ENCODE measurements at regions not wholly inside any gene's neighbourhood (a gene's known extent, or its start where the extent isn't known, plus 50 kb on each side); places are given as distances from the start of the nearest gene placed in this dataset.

DNA sequence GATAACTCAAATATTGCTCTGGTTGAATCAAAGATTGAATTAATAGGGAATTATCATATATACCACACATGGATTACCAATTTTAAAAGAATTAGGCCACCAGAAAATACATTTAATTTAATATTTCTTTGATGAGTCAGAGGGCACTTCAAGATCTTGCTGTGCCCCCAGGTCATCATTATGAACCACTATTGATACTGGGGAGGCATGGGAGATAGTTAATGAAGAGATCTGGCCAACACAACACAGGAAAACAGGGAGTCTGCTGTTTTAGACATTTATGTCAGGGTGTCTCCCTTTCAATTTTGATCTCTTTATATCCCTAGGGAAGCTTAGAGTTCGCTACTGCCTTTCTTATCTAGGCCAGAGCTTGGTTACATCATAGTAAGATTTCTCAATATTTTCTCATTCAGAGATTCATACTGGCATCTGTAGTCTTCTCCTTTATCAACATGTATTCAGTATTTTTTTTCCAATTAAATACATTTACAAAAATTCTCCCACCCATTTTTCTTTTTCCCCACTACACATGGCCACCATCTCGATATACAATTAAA, 158.3 kb upstream of the ZFHX3 start:
- Histone ChIP-seq H3K9me3 (ENCODE audit: low read length) (no peaks in the 10 kb centered on the region), H3K9ac (ENCODE audit: low read length) (no peak overlapping the region), H3K27me3 (ENCODE audit: control insufficient read depth in 1 of 2, insufficient read depth in 2 of 2, low read length in 2 of 2) (no peaks in the 10 kb centered on the region), H3K4me3 (ENCODE audit: low read depth in 1 of 2, low read length in 2 of 2) (no peak overlapping the region), H3K27ac (ENCODE audit: low read depth, low read length) (no peak overlapping the region), H3K4me1 (ENCODE audit: insufficient read depth, low read length) (peaks cover 5% of the 10 kb centered on the region), H3K36me3 (ENCODE audit: insufficient read depth, low read length) (no peaks in the 10 kb centered on the region)

DNA sequence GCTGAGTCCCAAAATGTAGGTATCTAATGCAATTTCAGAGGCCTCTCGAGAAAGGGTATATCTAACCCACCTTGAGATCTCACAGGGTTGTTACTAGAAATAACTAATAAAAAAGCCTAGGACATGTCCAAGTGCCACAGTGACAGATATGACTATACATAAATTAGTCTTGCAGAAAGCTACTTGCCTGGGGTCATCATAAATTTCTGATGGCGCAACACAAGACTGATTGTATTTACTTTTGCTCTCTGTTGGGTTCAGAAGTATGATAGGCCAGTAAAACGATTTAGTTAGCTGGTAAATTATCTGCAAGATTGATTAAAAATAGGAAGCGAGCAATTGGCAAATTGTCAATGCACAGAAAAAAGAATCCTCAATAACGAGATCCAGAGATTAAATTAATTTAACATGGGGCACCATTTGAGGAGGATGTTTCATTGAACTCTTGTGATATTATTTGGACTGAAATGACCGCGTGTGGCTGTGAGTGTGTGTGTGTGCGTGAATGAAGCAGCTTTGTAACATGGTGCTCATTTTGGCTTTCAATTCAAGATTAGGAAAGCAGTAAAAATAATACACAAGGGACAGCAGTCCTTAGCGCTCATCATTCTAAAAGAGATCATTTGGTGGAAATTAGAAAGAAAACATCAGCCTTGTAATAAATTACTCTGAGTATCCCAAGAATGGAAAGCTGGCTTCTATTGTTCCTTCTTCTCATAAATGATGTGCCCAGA, 157.4 kb upstream of the ZFHX3 start:
- Histone ChIP-seq H3K4me3 (ENCODE audit: low read depth in 1 of 2, low read length in 2 of 2) (no peak overlapping the region), H3K36me3 (ENCODE audit: insufficient read depth, low read length) (no peaks in the 10 kb centered on the region), H3K9me3 (ENCODE audit: low read length) (no peaks in the 10 kb centered on the region), H3K9ac (ENCODE audit: low read length) (no peak overlapping the region), H3K27ac (ENCODE audit: low read depth, low read length) (no peak overlapping the region), H3K27me3 (ENCODE audit: control insufficient read depth in 1 of 2, insufficient read depth in 2 of 2, low read length in 2 of 2) (no peaks in the 10 kb centered on the region), H3K4me1 (ENCODE audit: insufficient read depth, low read length) (peaks cover 5% of the 10 kb centered on the region)

DNA sequence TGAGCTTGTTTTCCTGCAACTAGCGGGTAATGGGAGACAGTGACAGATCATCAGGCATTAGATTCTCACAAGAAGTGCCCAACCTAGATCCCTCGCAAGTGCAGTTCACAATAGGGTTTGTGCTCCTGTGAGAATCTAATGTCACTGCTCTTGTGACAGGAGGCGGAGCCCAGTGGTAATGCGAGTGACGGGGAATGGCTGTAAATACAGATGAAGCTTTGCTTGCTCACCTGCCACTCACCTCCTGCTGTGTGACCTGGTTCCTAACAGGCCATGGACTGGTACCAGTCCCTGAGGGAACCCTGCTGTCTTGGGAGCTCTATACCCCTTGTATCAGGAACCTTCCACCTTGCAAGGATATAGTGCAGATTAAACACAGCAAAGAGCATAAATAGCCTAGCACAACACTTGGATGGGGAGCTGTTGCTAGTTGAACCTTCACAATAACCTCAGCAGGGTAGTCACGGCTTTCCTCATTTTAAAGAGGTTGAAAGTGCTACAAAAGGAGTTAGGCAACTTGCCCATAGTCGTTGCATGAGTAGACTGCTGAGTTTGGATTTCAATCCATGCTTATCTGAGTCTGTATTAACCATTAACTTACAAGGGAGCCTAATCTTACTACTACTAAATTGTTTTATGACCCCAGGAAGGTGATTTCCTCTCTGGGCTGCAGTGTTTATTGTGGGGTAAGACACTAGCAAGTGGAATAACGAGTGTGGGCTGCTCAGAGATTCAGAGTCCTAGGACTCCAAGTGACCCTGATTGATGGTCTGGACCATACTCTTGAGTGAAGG, 156.6 kb upstream of the ZFHX3 start:
- Histone ChIP-seq H3K27ac (ENCODE audit: low read depth, low read length) (no peak overlapping the region), H3K27me3 (ENCODE audit: control insufficient read depth in 1 of 2, insufficient read depth in 2 of 2, low read length in 2 of 2) (no peaks in the 10 kb centered on the region), H3K4me1 (ENCODE audit: insufficient read depth, low read length) (peaks cover 5% of the 10 kb centered on the region), H3K9ac (ENCODE audit: low read length) (no peak overlapping the region), H3K36me3 (ENCODE audit: insufficient read depth, low read length) (no peaks in the 10 kb centered on the region), H3K9me3 (ENCODE audit: low read length) (no peaks in the 10 kb centered on the region), H3K4me3 (ENCODE audit: low read depth in 1 of 2, low read length in 2 of 2) (no peak overlapping the region)

- H3K9ac ChIP-seq (ENCODE audit: low read length): no peak overlapping the region
- H3K27me3 ChIP-seq (ENCODE audit: control insufficient read depth in 1 of 2, insufficient read depth in 2 of 2, low read length in 2 of 2): no peaks in the 10 kb centered on the region
- H3K27ac ChIP-seq (ENCODE audit: low read depth, low read length): no peak overlapping the region
- H3K36me3 ChIP-seq (ENCODE audit: insufficient read depth, low read length): no peaks in the 10 kb centered on the region
- H3K4me3 ChIP-seq (ENCODE audit: low read depth in 1 of 2, low read length in 2 of 2): no peak overlapping the region
- H3K9me3 ChIP-seq (ENCODE audit: low read length): no peaks in the 10 kb centered on the region
- H3K4me1 ChIP-seq (ENCODE audit: insufficient read depth, low read length): peaks cover 5% of the 10 kb centered on the region
Observed at GRCh38 chr16:73202161-73202729, 154.3 kb upstream of the ZFHX3 start.

- Histone ChIP-seq H3K9ac (ENCODE audit: low read length) (no peak overlapping the region), H3K4me3 (ENCODE audit: low read depth in 1 of 2, low read length in 2 of 2) (no peak overlapping the region), H3K9me3 (ENCODE audit: low read length) (no peaks in the 10 kb centered on the region), H3K27me3 (ENCODE audit: control insufficient read depth in 1 of 2, insufficient read depth in 2 of 2, low read length in 2 of 2) (no peaks in the 10 kb centered on the region), H3K4me1 (ENCODE audit: insufficient read depth, low read length) (peaks cover 5% of the 10 kb centered on the region), H3K27ac (ENCODE audit: low read depth, low read length) (no peak overlapping the region), H3K36me3 (ENCODE audit: insufficient read depth, low read length) (no peaks in the 10 kb centered on the region)
Observed at GRCh38 chr16:73199214-73199613, 151.3 kb upstream of the ZFHX3 start.

GRCh38 chr16:73198481-73198880, 150.6 kb upstream of the ZFHX3 start:
- no peaks in the 10 kb centered on the region for H3K9me3 ChIP-seq (ENCODE audit: low read length)
- H3K4me1 ChIP-seq (ENCODE audit: insufficient read depth, low read length): peaks cover 5% of the 10 kb centered on the region
- H3K9ac ChIP-seq (ENCODE audit: low read length): no peak overlapping the region
- H3K27ac ChIP-seq (ENCODE audit: low read depth, low read length): no peak overlapping the region
- H3K27me3 ChIP-seq (ENCODE audit: control insufficient read depth in 1 of 2, insufficient read depth in 2 of 2, low read length in 2 of 2): no peaks in the 10 kb centered on the region
- no peak overlapping the region for H3K4me3 ChIP-seq (ENCODE audit: low read depth in 1 of 2, low read length in 2 of 2)
- no peaks in the 10 kb centered on the region for H3K36me3 ChIP-seq (ENCODE audit: insufficient read depth, low read length)

- Histone ChIP-seq H3K4me1 (ENCODE audit: insufficient read depth, low read length) (peaks cover 4% of the 10 kb centered on the region), H3K36me3 (ENCODE audit: insufficient read depth, low read length) (no peaks in the 10 kb centered on the region), H3K27ac (ENCODE audit: low read depth, low read length) (no peak overlapping the region), H3K27me3 (ENCODE audit: control insufficient read depth in 1 of 2, insufficient read depth in 2 of 2, low read length in 2 of 2) (no peaks in the 10 kb centered on the region), H3K9me3 (ENCODE audit: low read length) (no peaks in the 10 kb centered on the region), H3K9ac (ENCODE audit: low read length) (no peak overlapping the region), H3K4me3 (ENCODE audit: low read depth in 1 of 2, low read length in 2 of 2) (no peak overlapping the region)
Observed at GRCh38 chr16:73197598-73197997, 149.7 kb upstream of the ZFHX3 start.

DNA sequence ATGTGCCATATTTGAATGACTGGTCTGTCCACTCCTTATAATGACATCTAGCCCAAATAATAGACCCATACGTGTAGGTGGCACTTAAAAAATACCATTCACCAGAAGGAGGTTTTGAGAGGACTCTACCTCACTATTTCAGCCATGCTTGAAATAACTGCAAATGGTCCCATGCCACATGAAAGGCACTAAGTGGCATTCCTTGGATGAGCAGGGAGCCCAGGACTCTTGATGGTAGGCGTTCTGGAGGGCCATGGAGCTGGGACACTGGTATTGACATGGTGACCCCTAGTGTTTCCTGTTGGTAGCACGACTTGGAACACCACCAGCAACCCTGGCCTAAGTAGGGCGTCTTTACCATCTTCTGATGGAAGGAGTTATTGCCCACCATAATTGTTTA, 148.7 kb upstream of the ZFHX3 start:
- no peaks in the 10 kb centered on the region for H3K27me3 ChIP-seq (ENCODE audit: control insufficient read depth in 1 of 2, insufficient read depth in 2 of 2, low read length in 2 of 2)
- no peak overlapping the region for H3K27ac ChIP-seq (ENCODE audit: low read depth, low read length)
- H3K9me3 ChIP-seq (ENCODE audit: low read length): no peaks in the 10 kb centered on the region
- no peaks in the 10 kb centered on the region for H3K4me1 ChIP-seq (ENCODE audit: insufficient read depth, low read length)
- no peaks in the 10 kb centered on the region for H3K36me3 ChIP-seq (ENCODE audit: insufficient read depth, low read length)
- no peak overlapping the region for H3K9ac ChIP-seq (ENCODE audit: low read length)
- H3K4me3 ChIP-seq (ENCODE audit: low read depth in 1 of 2, low read length in 2 of 2): no peak overlapping the region

DNA sequence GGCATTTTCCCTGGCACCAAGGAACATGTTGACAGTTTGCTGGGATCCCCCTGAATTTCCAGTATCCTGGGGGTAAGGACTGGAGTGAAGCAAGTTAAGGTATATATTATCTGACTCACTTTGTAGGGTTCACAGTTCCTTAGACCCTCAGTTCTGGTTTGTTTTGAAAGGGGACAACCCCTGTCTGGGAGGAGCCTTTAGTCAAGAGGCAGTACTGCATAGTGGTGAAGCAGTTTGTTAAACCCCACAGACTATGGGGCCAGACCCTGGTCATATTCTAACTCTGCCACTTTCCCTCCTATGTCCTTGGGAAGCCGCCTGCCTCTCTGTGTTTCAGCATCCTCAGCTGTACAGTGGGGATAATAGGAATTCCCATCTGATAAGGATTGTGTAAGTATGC, 145.5 kb upstream of the ZFHX3 start:
- no peak overlapping the region for H3K4me3 ChIP-seq (ENCODE audit: low read depth in 1 of 2, low read length in 2 of 2)
- H3K27me3 ChIP-seq (ENCODE audit: control insufficient read depth in 1 of 2, insufficient read depth in 2 of 2, low read length in 2 of 2): no peaks in the 10 kb centered on the region
- H3K27ac ChIP-seq (ENCODE audit: low read depth, low read length): no peak overlapping the region
- H3K4me1 ChIP-seq (ENCODE audit: insufficient read depth, low read length): no peaks in the 10 kb centered on the region
- no peaks in the 10 kb centered on the region for H3K36me3 ChIP-seq (ENCODE audit: insufficient read depth, low read length)
- no peaks in the 10 kb centered on the region for H3K9me3 ChIP-seq (ENCODE audit: low read length)
- H3K9ac ChIP-seq (ENCODE audit: low read length): no peak overlapping the region

DNA sequence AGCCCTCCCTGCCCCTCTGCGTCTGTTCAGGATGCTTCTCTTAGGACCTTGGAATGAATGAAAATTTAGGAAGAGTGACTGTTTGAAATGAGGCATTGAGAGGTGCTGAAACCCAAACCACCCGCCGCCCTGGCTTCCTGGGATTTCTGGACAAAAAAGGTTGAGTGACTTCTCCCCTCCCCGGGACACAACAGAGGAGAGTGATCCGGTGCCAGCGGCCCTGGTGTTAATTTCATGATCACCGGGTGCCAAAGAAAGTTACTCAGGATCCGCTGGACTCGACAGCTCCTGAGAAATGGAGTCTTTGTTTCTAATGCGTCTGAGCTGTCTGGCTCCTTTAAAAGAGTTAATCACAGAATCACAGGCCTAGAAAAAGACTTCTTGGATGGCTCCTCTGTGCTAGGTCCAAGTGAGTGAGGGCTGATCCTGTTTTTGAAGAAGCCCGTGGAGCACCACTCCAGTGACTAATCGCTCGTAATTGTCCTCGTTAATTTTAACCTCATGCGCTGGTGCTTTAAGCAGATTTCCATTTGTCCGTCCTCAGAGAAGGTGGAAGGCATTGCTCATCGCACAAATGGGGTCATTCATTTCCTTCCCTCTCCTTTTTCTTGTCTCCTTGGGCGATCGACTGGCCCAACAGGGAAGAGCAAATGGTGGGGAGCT, 144.4 kb upstream of the ZFHX3 start:
- no peak overlapping the region for H3K27ac ChIP-seq (ENCODE audit: low read depth, low read length)
- no peaks in the 10 kb centered on the region for H3K36me3 ChIP-seq (ENCODE audit: insufficient read depth, low read length)
- H3K9ac ChIP-seq (ENCODE audit: low read length): no peak overlapping the region
- H3K4me1 ChIP-seq (ENCODE audit: insufficient read depth, low read length): no peaks in the 10 kb centered on the region
- H3K27me3 ChIP-seq (ENCODE audit: control insufficient read depth in 1 of 2, insufficient read depth in 2 of 2, low read length in 2 of 2): no peaks in the 10 kb centered on the region
- H3K4me3 ChIP-seq (ENCODE audit: low read depth in 1 of 2, low read length in 2 of 2): no peak overlapping the region
- no peaks in the 10 kb centered on the region for H3K9me3 ChIP-seq (ENCODE audit: low read length)

DNA sequence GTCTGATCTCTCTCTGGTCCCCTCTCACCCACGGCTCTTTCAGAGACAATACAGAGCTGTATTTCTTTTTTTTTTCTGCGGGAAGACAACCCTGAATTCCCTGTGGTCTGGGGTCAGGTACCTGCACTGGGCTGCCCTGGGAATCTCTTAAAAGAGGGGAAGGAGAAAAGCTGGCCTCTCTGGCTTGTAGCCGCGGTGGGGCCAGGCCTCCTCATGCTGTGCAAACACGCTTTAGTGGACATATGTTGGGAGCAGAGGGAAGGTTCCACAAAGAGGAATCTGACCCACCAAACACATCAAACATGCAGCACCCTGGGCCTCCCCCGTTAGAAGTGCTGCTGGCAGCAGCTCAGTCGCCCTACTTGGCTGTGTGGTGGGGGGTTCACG, 143.7 kb upstream of the ZFHX3 start:
- Histone ChIP-seq H3K4me3 (ENCODE audit: low read depth in 1 of 2, low read length in 2 of 2) (no peak overlapping the region), H3K27me3 (ENCODE audit: control insufficient read depth in 1 of 2, insufficient read depth in 2 of 2, low read length in 2 of 2) (no peaks in the 10 kb centered on the region), H3K36me3 (ENCODE audit: insufficient read depth, low read length) (no peaks in the 10 kb centered on the region), H3K9ac (ENCODE audit: low read length) (no peak overlapping the region), H3K27ac (ENCODE audit: low read depth, low read length) (no peak overlapping the region), H3K4me1 (ENCODE audit: insufficient read depth, low read length) (no peaks in the 10 kb centered on the region), H3K9me3 (ENCODE audit: low read length) (no peaks in the 10 kb centered on the region)

All from muscle layer of colon (tissue), 2 donors.